Calu3 (cell line): ENCODE measurements at regions not wholly inside any gene's neighbourhood (a gene's known extent, or its start where the extent isn't known, plus 50 kb on each side); places are given as distances from the start of the nearest gene placed in this dataset.

ENCODE experiments used
- BruUV-seq: library from RNA; stranded (reverse); fragments of 400-500 nt; replicated peaks from 2 replicates; lab custom pipeline; 2021; lab: Mats Ljungman, UMichigan
- CTCF ChIA-PET: fragments of 300-600 bp; sonication (Branson Sonifier 250); formaldehyde crosslinking; loops from one replicate; lab custom pipeline; 2022; ENCODE audit warnings: antibody characterized with exemption; lab: Charles Lee
- DNase-seq: peaks from one replicate; pipeline ENCODE4 v3.0.0; 2022
- H3K27ac Mint-ChIP-seq: one replicate; pipeline ENCODE4 v1.8.0; 2022; ENCODE audit warnings: mixed read lengths; ENCODE audit not compliant: unreplicated experiment
- H3K27me3 Mint-ChIP-seq: one replicate; pipeline ENCODE4 v1.8.0; 2022; ENCODE audit warnings: mixed read lengths; ENCODE audit not compliant: unreplicated experiment
- H3K36me3 Mint-ChIP-seq: one replicate; pipeline ENCODE4 v1.8.0; 2022; ENCODE audit warnings: mild to moderate bottlenecking, moderate library complexity, mixed read lengths; ENCODE audit not compliant: insufficient read depth, unreplicated experiment
- H3K4me1 Mint-ChIP-seq: one replicate; pipeline ENCODE4 v1.8.0; 2022; ENCODE audit warnings: mild to moderate bottlenecking, low read depth, mixed read lengths; ENCODE audit not compliant: unreplicated experiment
- H3K4me3 Mint-ChIP-seq: one replicate; pipeline ENCODE4 v1.8.0; 2022; ENCODE audit warnings: mild to moderate bottlenecking, low read depth, moderate library complexity, mixed read lengths; ENCODE audit not compliant: unreplicated experiment
- H3K9me3 Mint-ChIP-seq: one replicate; pipeline ENCODE4 v1.8.0; 2022; ENCODE audit warnings: low read depth, mixed read lengths; ENCODE audit not compliant: unreplicated experiment
- CTCF ChIP-seq: fragments of 200-600 bp; IDR thresholded peaks from one replicate; pipeline ENCODE4 v1.8.0; 2022; ENCODE audit warnings: antibody characterized with exemption; ENCODE audit not compliant: unreplicated experiment
- intact Hi-C: fragments of 100-400 bp; cut with micrococcal nuclease; formaldehyde crosslinking; loops from one replicate; pipeline ENCODE4 v1.10.0; 2022; ENCODE audit not compliant: unreplicated experiment

GRCh38 chr5:143542798-143543144 is 139.3 kb upstream of the NR3C1 start:
- CTCF ChIA-PET, result interaction anchor here (1.0 to 1.5 kb wide), 2 partner anchors 21 to 25 kb away, joined by 3 to 5 read pairs; no protein-coding TSS in a partner anchor
- TF ChIP-seq CTCF, result no peak
- no TSS peak for BruUV-seq
- Mint-ChIP-seq H3K36me3 (no peaks in the 10 kb centered on the region), H3K4me1 (peaks cover 13% of the 10 kb centered on the region), H3K4me3 (no peak overlapping the region), H3K27ac (no peak overlapping the region), H3K27me3 (no peaks in the 10 kb centered on the region), H3K9me3 (no peaks in the 10 kb centered on the region)
- intact Hi-C loops, result no loop called here
- no peak for DNase-seq

GRCh38 chr5:143541943-143542797 is 138.7 kb upstream of the NR3C1 start:
- H3K27me3 Mint-ChIP-seq, result no peaks in the 10 kb centered on the region
- H3K27ac Mint-ChIP-seq, result no peak overlapping the region
- H3K9me3 Mint-ChIP-seq, result no peaks in the 10 kb centered on the region
- no peak for TF ChIP-seq CTCF
- BruUV-seq, result no TSS peak
- H3K4me3 Mint-ChIP-seq, result no peak overlapping the region
- H3K4me1 Mint-ChIP-seq, result peaks cover 14% of the 10 kb centered on the region
- no peaks in the 10 kb centered on the region for H3K36me3 Mint-ChIP-seq
- intact Hi-C loops, result no loop called here
- DNase-seq, result no peak
- CTCF ChIA-PET, result interaction anchor here (0.9 to 1.5 kb wide), 3 partner anchors 21 to 47 kb away, joined by 3 to 5 read pairs (median 3); no protein-coding TSS in a partner anchor

GRCh38 chr5:143539742-143540141 is 136.3 kb upstream of the NR3C1 start:
- Mint-ChIP-seq H3K4me3 (no peak overlapping the region), H3K9me3 (no peaks in the 10 kb centered on the region), H3K27ac (no peak overlapping the region), H3K27me3 (no peaks in the 10 kb centered on the region), H3K36me3 (no peaks in the 10 kb centered on the region), H3K4me1 (peaks cover 27% of the 10 kb centered on the region)
- BruUV-seq, result no TSS peak
- intact Hi-C loops, result no loop called here
- no peak for TF ChIP-seq CTCF
- CTCF ChIA-PET, result no interaction called here
- DNase-seq, result no peak

GRCh38 chr5:143537056-143537455 is 133.6 kb upstream of the NR3C1 start:
- Mint-ChIP-seq H3K4me1 (peaks cover 14% of the 10 kb centered on the region), H3K4me3 (no peak overlapping the region), H3K27ac (no peak overlapping the region), H3K36me3 (no peaks in the 10 kb centered on the region), H3K9me3 (no peaks in the 10 kb centered on the region), H3K27me3 (no peaks in the 10 kb centered on the region)
- no peak for DNase-seq
- no TSS peak for BruUV-seq
- CTCF ChIA-PET, result no interaction called here
- TF ChIP-seq CTCF, result no peak
- intact Hi-C loops, result no loop called here
